ENCODE measurements at regions not wholly inside any gene's neighbourhood (a gene's known extent, or its start where the extent isn't known, plus 50 kb on each side); places are given as distances from the start of the nearest gene placed in this dataset.

- Histone ChIP-seq H3F3A (replicated peaks; ENCODE audit: insufficient read depth) (no peaks in the 10 kb centered on the region), H2AFZ (ENCODE audit: low read depth) (no peak overlapping the region), H3K79me2 (ENCODE audit: insufficient read depth) (no peaks in the 10 kb centered on the region), H3K9ac (no peak overlapping the region), H3K9me3 (no peaks in the 10 kb centered on the region), H3K4me3 (ENCODE audit: low read depth in 2 of 2, low read length in 1 of 2) (no peak overlapping the region), H3K27ac (ENCODE audit: low read depth in 2 of 2, low read length in 1 of 2) (no peak overlapping the region), H3K27me3 (ENCODE audit: insufficient read depth) (no peaks in the 10 kb centered on the region), H3K4me2 (no peak overlapping the region), H3K36me3 (replicated peaks in 1 of 2; ENCODE audit: control insufficient read depth in 1 of 2, insufficient read depth in 2 of 2, low read length in 1 of 2) (no peaks in the 10 kb centered on the region), H3K4me1 (ENCODE audit: control insufficient read depth in 1 of 2, insufficient read depth in 2 of 2, low read depth in 1 of 2, low read length in 1 of 2) (no peaks in the 10 kb centered on the region), H3K9me2 (no peaks in the 10 kb centered on the region), H4K20me1 (ENCODE audit: insufficient read depth) (no peaks in the 10 kb centered on the region)
- WGBS (ENCODE audit: low lambda C conversion rate) = 33% methylated on average over 7 of the region's 7 CpGs
- CTCF ChIA-PET = no interaction called here
- POLR2A ChIA-PET = no interaction called here
- TF ChIP-seq FOXM1 (IDR thresholded peaks at IDR 0.05; ENCODE audit: low read depth) = no peak
- no peak for TF ChIP-seq CHD2 (IDR thresholded peaks at IDR 0.05; ENCODE audit: low read length, partially characterized antibody)
- no peak for TF ChIP-seq ELF1 (IDR thresholded peaks at IDR 0.05)
- TF ChIP-seq CTCF (IDR thresholded peaks at IDR 0.05) = no peak
- TF ChIP-seq, protein P1, sequence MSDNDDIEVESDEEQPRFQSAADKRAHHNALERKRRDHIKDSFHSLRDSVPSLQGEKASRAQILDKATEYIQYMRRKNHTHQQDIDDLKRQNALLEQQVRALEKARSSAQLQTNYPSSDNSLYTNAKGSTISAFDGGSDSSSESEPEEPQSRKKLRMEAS (IDR thresholded peaks at IDR 0.05; ENCODE audit: low read depth) = no peak
- no peak for TF ChIP-seq TCF12 (IDR thresholded peaks at IDR 0.05)
- TF ChIP-seq FOSL2 (IDR thresholded peaks at IDR 0.05; ENCODE audit: borderline replicate concordance, low read depth) = no peak
- no peak for TF ChIP-seq GABPA (IDR thresholded peaks at IDR 0.05; ENCODE audit: low read depth)
- TF ChIP-seq POLR2AphosphoS5 (IDR thresholded peaks at IDR 0.05; ENCODE audit: low read depth, low read length) = no peak
- TF ChIP-seq RCOR1 (IDR thresholded peaks at IDR 0.05; ENCODE audit: low read length) = no peak
- TF ChIP-seq SMC3 (IDR thresholded peaks at IDR 0.05; ENCODE audit: low read depth, low read length) = no peak
- no peak for TF ChIP-seq ZBTB33 (IDR thresholded peaks at IDR 0.05; ENCODE audit: borderline replicate concordance, low read depth)
- no peak for TF ChIP-seq REST (IDR thresholded peaks at IDR 0.05; ENCODE audit: low read depth, low read length)
- no peak for DNase-seq
Measured at GRCh38 chrX:5306654-5307121, 922.0 kb downstream of the NLGN4X start.

Measured in SK-N-SH (cell line).